Nephron (organoid): ENCODE measurements at regions not wholly inside any gene's neighbourhood (a gene's known extent, or its start where the extent isn't known, plus 50 kb on each side); places are given as distances from the start of the nearest gene placed in this dataset.

Experiments
- H3K27ac Mint-ChIP-seq, 3 experiments: 2 replicates each; pipeline ENCODE4 v1.8.0; 2020; ENCODE audit warnings: mixed read lengths in 3 of 3, mild to moderate bottlenecking in 2 of 3, moderate library complexity in 1 of 3
- H3K27me3 Mint-ChIP-seq: 2 replicates; pipeline ENCODE4 v1.8.0; 2021; ENCODE audit warnings: low read depth, mild to moderate bottlenecking, moderate library complexity, mixed read lengths
- H3K36me3 Mint-ChIP-seq: 2 replicates; pipeline ENCODE4 v1.8.0; 2020; ENCODE audit warnings: low read depth, mixed read lengths
- H3K4me1 Mint-ChIP-seq: 2 replicates; pipeline ENCODE4 v1.8.0; 2020; ENCODE audit warnings: mixed read lengths
- H3K4me3 Mint-ChIP-seq, 3 experiments: 2 replicates each; pipeline ENCODE4 v1.8.0; 2020; ENCODE audit warnings: mild to moderate bottlenecking in 3 of 3, mixed read lengths in 3 of 3, moderate library complexity in 2 of 3
- H3K9me3 Mint-ChIP-seq: 2 replicates; pipeline ENCODE4 v1.8.0; 2020; ENCODE audit warnings: mixed read lengths
- CTCF ChIP-seq, 3 experiments: fragments of 200-600 bp; sonication (generic); IDR thresholded peaks; one replicate each; pipeline ENCODE4 v1.5.0; 2021; ENCODE audit warnings: antibody characterized with exemption in 3 of 3; ENCODE audit not compliant: unreplicated experiment in 3 of 3

DNA sequence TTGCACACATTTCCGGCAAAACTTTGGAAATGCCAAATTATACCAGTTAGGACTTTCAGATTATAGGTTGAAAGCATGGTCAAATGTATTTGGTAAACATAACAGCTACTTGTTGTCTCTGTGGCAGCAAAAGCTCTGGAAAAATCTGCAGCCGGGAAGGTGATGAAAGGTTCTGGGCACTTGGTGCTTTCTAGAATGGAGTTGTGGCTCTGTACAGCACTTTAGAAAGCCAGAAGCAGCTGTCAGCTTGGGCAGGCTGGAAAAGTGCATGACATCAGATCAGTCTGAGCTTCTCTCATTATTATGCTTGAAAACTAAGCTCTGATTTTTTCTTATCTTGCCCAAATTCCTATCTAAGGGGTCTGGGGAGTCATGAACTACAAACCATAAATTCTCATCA lies 118.6 kb upstream of the MAST4 start:
- peaks cover 14% of the 10 kb centered on the region for H3K9me3 Mint-ChIP-seq
- H3K36me3 Mint-ChIP-seq = no peaks in the 10 kb centered on the region
- peaks cover 24% of the 10 kb centered on the region for H3K4me1 Mint-ChIP-seq
- H3K4me3 Mint-ChIP-seq = no peak overlapping the region
- TF ChIP-seq CTCF (IDR thresholded peaks at IDR 0.05; ENCODE audit: unreplicated experiment in 3 of 3) = no peak
- H3K27me3 Mint-ChIP-seq = no peaks in the 10 kb centered on the region
- peak overlapping the region in 1 of 3 experiments; percentile 16 for H3K27ac Mint-ChIP-seq

DNA sequence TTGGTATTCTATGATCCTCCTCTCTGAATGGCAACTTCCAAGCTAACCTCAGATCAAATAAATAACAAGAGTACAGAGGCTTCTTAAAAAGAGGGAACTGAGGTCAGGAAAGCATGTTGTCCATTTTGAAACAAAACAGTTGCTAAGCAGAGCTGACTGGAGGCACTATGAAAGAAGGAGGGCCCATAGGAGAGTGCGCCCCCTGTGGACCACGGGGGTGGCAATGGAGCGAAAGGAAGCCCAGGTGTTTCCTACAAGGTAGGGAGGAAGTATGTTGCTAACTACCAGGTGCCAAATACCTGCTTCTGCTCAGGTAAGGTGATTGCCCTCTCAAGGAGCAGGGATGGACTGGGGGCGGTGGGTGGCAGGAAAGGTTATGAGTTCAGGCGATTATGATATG lies 101.8 kb upstream of the MAST4 start:
- H3K27ac Mint-ChIP-seq = no peak overlapping the region
- no peaks in the 10 kb centered on the region for H3K27me3 Mint-ChIP-seq
- peaks cover 17% of the 10 kb centered on the region for H3K9me3 Mint-ChIP-seq
- no peaks in the 10 kb centered on the region for H3K4me1 Mint-ChIP-seq
- no peak overlapping the region for H3K4me3 Mint-ChIP-seq
- no peaks in the 10 kb centered on the region for H3K36me3 Mint-ChIP-seq
- TF ChIP-seq CTCF (IDR thresholded peaks at IDR 0.05; ENCODE audit: unreplicated experiment in 3 of 3) = no peak

- H3K36me3 Mint-ChIP-seq = no peaks in the 10 kb centered on the region
- H3K4me1 Mint-ChIP-seq = no peaks in the 10 kb centered on the region
- H3K4me3 Mint-ChIP-seq = no peak overlapping the region
- no peak overlapping the region for H3K27ac Mint-ChIP-seq
- H3K9me3 Mint-ChIP-seq = peaks cover 4% of the 10 kb centered on the region
- no peak for TF ChIP-seq CTCF (IDR thresholded peaks at IDR 0.05; ENCODE audit: unreplicated experiment in 3 of 3)
- no peaks in the 10 kb centered on the region for H3K27me3 Mint-ChIP-seq
Observed at GRCh38 chr5:66498791-66499207, 97.4 kb upstream of the MAST4 start.

- Mint-ChIP-seq H3K4me3 (no peak overlapping the region), H3K27me3 (no peaks in the 10 kb centered on the region), H3K36me3 (no peaks in the 10 kb centered on the region), H3K27ac (no peak overlapping the region), H3K4me1 (no peaks in the 10 kb centered on the region), H3K9me3 (no peaks in the 10 kb centered on the region)
- TF ChIP-seq CTCF (IDR thresholded peaks at IDR 0.05; ENCODE audit: unreplicated experiment in 3 of 3) = no peak
Observed at GRCh38 chr5:66503203-66503789, 92.9 kb upstream of the MAST4 start.

- H3K9me3 Mint-ChIP-seq = peaks cover 2% of the 10 kb centered on the region
- TF ChIP-seq CTCF (IDR thresholded peaks at IDR 0.05; ENCODE audit: unreplicated experiment in 3 of 3) = no peak
- no peaks in the 10 kb centered on the region for H3K36me3 Mint-ChIP-seq
- peaks cover 4% of the 10 kb centered on the region for H3K4me1 Mint-ChIP-seq
- H3K4me3 Mint-ChIP-seq = no peak overlapping the region
- H3K27ac Mint-ChIP-seq = no peak overlapping the region
- no peaks in the 10 kb centered on the region for H3K27me3 Mint-ChIP-seq
Observed at GRCh38 chr5:66507106-66507505, 89.1 kb upstream of the MAST4 start.

GRCh38 chr5:66511491-66511890 lies 84.7 kb upstream of the MAST4 start:
- Mint-ChIP-seq H3K27me3 (no peaks in the 10 kb centered on the region), H3K36me3 (no peaks in the 10 kb centered on the region), H3K4me1 (peaks cover 4% of the 10 kb centered on the region), H3K9me3 (peaks cover 7% of the 10 kb centered on the region), H3K27ac (no peak overlapping the region), H3K4me3 (no peak overlapping the region)
- TF ChIP-seq CTCF (IDR thresholded peaks at IDR 0.05; ENCODE audit: unreplicated experiment in 3 of 3) = no peak
